Hepatocyte (in vitro differentiated cells): ENCODE measurements at regions not wholly inside any gene's neighbourhood (a gene's known extent, or its start where the extent isn't known, plus 50 kb on each side); places are given as distances from the start of the nearest gene placed in this dataset.

ENCODE experiments used
- EZH2 ChIP-seq: fragments of 200-600 bp; sonication (generic); IDR thresholded peaks from 2 replicates; pipeline ENCODE4 v1.6.1; 2016; ENCODE audit warnings: antibody characterized with exemption, mild to moderate bottlenecking, borderline replicate concordance
- TF ChIP-seq, protein P1 (sequence below): fragments of 200-600 bp; sonication (generic); IDR thresholded peaks from 2 replicates; pipeline ENCODE4 v1.5.1; 2016; ENCODE audit warnings: antibody characterized with exemption, mild to moderate bottlenecking; ENCODE audit not compliant: poor library complexity

DNA sequence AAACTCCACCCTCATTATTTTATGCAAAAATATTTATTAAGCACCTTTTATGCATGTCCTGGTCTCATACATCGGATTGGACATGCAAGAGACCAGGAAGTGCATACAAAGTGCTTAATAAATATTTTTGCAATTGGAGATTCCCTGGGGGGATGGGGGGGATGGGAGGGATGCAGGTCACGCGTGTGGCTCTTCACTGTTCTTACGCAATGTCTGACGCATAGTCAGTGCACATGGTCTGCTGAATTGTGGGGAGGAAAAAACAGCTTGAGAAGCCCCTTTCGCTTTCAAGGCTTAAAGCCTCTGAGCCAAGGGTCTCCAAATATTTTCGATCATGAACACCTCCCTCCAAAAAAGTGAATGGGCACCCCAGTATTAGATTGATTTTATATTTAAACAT is 96.7 kb upstream of the XYLT1 start:
- TF ChIP-seq, protein P1, sequence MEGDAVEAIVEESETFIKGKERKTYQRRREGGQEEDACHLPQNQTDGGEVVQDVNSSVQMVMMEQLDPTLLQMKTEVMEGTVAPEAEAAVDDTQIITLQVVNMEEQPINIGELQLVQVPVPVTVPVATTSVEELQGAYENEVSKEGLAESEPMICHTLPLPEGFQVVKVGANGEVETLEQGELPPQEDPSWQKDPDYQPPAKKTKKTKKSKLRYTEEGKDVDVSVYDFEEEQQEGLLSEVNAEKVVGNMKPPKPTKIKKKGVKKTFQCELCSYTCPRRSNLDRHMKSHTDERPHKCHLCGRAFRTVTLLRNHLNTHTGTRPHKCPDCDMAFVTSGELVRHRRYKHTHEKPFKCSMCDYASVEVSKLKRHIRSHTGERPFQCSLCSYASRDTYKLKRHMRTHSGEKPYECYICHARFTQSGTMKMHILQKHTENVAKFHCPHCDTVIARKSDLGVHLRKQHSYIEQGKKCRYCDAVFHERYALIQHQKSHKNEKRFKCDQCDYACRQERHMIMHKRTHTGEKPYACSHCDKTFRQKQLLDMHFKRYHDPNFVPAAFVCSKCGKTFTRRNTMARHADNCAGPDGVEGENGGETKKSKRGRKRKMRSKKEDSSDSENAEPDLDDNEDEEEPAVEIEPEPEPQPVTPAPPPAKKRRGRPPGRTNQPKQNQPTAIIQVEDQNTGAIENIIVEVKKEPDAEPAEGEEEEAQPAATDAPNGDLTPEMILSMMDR, result no peak
- no peak for TF ChIP-seq EZH2
